ENCODE measurements at regions not wholly inside any gene's neighbourhood (a gene's known extent, or its start where the extent isn't known, plus 50 kb on each side); places are given as distances from the start of the nearest gene placed in this dataset.

- no peaks in the 10 kb centered on the region for H3K9me3 Mint-ChIP-seq
- TF ChIP-seq, protein P1, sequence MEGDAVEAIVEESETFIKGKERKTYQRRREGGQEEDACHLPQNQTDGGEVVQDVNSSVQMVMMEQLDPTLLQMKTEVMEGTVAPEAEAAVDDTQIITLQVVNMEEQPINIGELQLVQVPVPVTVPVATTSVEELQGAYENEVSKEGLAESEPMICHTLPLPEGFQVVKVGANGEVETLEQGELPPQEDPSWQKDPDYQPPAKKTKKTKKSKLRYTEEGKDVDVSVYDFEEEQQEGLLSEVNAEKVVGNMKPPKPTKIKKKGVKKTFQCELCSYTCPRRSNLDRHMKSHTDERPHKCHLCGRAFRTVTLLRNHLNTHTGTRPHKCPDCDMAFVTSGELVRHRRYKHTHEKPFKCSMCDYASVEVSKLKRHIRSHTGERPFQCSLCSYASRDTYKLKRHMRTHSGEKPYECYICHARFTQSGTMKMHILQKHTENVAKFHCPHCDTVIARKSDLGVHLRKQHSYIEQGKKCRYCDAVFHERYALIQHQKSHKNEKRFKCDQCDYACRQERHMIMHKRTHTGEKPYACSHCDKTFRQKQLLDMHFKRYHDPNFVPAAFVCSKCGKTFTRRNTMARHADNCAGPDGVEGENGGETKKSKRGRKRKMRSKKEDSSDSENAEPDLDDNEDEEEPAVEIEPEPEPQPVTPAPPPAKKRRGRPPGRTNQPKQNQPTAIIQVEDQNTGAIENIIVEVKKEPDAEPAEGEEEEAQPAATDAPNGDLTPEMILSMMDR (IDR thresholded peaks at IDR 0.05; ENCODE audit: unreplicated experiment) = no peak
These were observed 559.8 kb downstream of the MIAT start for GRCh38 chr22:27217154-27217553.

GRCh38 chr22:27218012-27218920 is 560.9 kb downstream of the MIAT start:
- peaks cover 33% of the 10 kb centered on the region for H3K4me1 Mint-ChIP-seq
- peaks cover 33% of the 10 kb centered on the region for H3K27me3 Mint-ChIP-seq (ENCODE audit: low read depth)
- no peak for DNase-seq (ENCODE audit: low spot score in 2 of 2, unreplicated experiment in 2 of 2)
- H3K4me3 Mint-ChIP-seq = no peak overlapping the region
- no peaks in the 10 kb centered on the region for H3K36me3 Mint-ChIP-seq
- no peak overlapping the region for H3K27ac Mint-ChIP-seq
- TF ChIP-seq, protein P1 (IDR thresholded peaks at IDR 0.05; ENCODE audit: unreplicated experiment) = no peak
- H3K9me3 Mint-ChIP-seq = no peaks in the 10 kb centered on the region

More at GRCh38 chr22:27217154-27217553, 559.8 kb downstream of the MIAT start:
- Mint-ChIP-seq H3K4me3 (no peak overlapping the region), H3K27me3 (ENCODE audit: low read depth) (peaks cover 33% of the 10 kb centered on the region), H3K27ac (no peak overlapping the region), H3K4me1 (peaks cover 44% of the 10 kb centered on the region), H3K36me3 (no peaks in the 10 kb centered on the region)
- DNase-seq (ENCODE audit: low spot score in 2 of 2, unreplicated experiment in 2 of 2) = no peak

DNA sequence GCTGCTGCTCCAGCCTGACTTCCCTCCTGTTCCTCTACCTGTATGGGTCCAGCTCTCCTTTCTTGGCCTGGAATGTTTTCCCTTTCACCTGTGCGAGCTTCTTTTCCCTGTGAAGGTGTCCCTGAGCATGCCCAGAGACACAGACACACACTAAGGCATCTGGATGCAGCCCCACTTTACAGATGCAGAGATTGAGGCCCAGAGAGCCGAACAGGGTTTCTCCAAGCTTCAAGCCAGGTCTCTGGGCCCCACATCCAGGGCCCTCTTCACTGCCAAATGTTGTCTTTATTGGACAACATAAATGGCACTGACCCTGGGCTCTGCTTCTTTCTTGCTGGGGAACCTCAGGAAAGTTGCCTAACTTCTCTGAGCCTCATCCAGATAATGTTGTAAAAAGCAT is 561.6 kb downstream of the MIAT start:
- DNase-seq (ENCODE audit: low spot score in 2 of 2, unreplicated experiment in 2 of 2) = no peak
- Mint-ChIP-seq H3K27ac (no peak overlapping the region), H3K9me3 (no peaks in the 10 kb centered on the region), H3K27me3 (ENCODE audit: low read depth) (peaks cover 30% of the 10 kb centered on the region), H3K4me3 (no peak overlapping the region), H3K36me3 (no peaks in the 10 kb centered on the region), H3K4me1 (peaks cover 28% of the 10 kb centered on the region)
- TF ChIP-seq, protein P1 (IDR thresholded peaks at IDR 0.05; ENCODE audit: unreplicated experiment) = no peak

- Mint-ChIP-seq H3K36me3 (no peaks in the 10 kb centered on the region), H3K4me1 (peaks cover 22% of the 10 kb centered on the region), H3K9me3 (no peaks in the 10 kb centered on the region), H3K4me3 (no peak overlapping the region), H3K27ac (no peak overlapping the region), H3K27me3 (ENCODE audit: low read depth) (peaks cover 26% of the 10 kb centered on the region)
- DNase-seq (ENCODE audit: low spot score in 2 of 2, unreplicated experiment in 2 of 2) = no peak
- TF ChIP-seq, protein P1 (IDR thresholded peaks at IDR 0.05; ENCODE audit: unreplicated experiment) = no peak
These were observed 563.0 kb downstream of the MIAT start for GRCh38 chr22:27220339-27220738.

- TF ChIP-seq, protein P1 (IDR thresholded peaks at IDR 0.05; ENCODE audit: unreplicated experiment) = no peak
- Mint-ChIP-seq H3K36me3 (no peaks in the 10 kb centered on the region), H3K4me1 (peaks cover 9% of the 10 kb centered on the region), H3K27me3 (ENCODE audit: low read depth) (peaks cover 19% of the 10 kb centered on the region), H3K27ac (no peak overlapping the region), H3K9me3 (no peaks in the 10 kb centered on the region), H3K4me3 (no peak overlapping the region)
- no peak for DNase-seq (ENCODE audit: low spot score in 2 of 2, unreplicated experiment in 2 of 2)
These were observed 564.8 kb downstream of the MIAT start for GRCh38 chr22:27222178-27222577.
